Left colon (tissue), 2 donors: ENCODE measurements at regions not wholly inside any gene's neighbourhood (a gene's known extent, or its start where the extent isn't known, plus 50 kb on each side); places are given as distances from the start of the nearest gene placed in this dataset.
"Not testable (repeated sequence)": the region's sequence is repeated elsewhere in the genome, so short reads cannot be mapped to it uniquely, and the experiment has no call there.

Experiments
- ATAC-seq: fragments of 200-7000 bp; cut with Tn5 transposase; one replicate; pipeline ENCODE4 v1.9.1; 2020; ENCODE audit warnings: mild to moderate bottlenecking, moderate library complexity
- DNase-seq, 2 donors: peaks; one replicate each; pipeline ENCODE4 v3.0.0-alpha.2; 2020
- intact Hi-C, 2 donors: fragments of 100-400 bp; cut with DNase I in 1 of 2; cut with micrococcal nuclease in 1 of 2; formaldehyde crosslinking; loops; one replicate each; pipeline versions ENCODE4 v1.11.2 to v1.14.0; 2022; cut with DNase I, micrococcal nuclease
- donor health status: DM: no; HTN: no; CAD: no.
- donor health status: DM: yes; HTN: yes; CAD: no.

- intact Hi-C loops, ATAC-seq: not testable (repeated sequence)
These were observed 4364.5 kb upstream of the TPTE start for GRCh38 chr21:6156712-6157389.

GRCh38 chr21:6157515-6157914 lies 4363.9 kb upstream of the TPTE start:
- intact Hi-C loops, ATAC-seq, DNase-seq: not testable (repeated sequence)

More at GRCh38 chr21:6156712-6157389, 4364.5 kb upstream of the TPTE start:
- DNase-seq, result not testable (repeated sequence)

GRCh38 chr21:6158171-6158570 lies 4363.2 kb upstream of the TPTE start:
- ATAC-seq, intact Hi-C loops, DNase-seq: not testable (repeated sequence)
